ENCODE measurements at regions not wholly inside any gene's neighbourhood (a gene's known extent, or its start where the extent isn't known, plus 50 kb on each side); places are given as distances from the start of the nearest gene placed in this dataset.

DNA sequence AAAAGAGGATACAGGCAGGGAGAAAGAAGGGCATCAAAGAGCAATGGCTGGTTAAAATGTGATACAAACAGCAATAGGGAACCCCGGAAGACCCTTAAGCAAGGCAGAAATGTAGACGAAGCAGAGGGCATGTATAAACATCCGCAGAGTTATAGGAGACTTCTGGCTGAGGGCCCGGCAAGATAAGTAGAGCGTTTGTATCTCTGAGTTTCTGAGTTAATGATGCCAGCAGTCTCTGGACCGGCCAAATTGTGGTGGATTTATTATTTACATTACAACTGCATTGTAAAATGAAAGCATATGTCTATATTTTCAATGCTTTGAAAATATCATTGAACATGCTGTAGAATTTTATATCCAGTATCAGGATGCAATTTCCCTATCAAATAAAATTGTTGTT lies 148.0 kb upstream of the KCTD1 start:
- Mint-ChIP-seq H3K4me3 (ENCODE audit: low read depth, unreplicated experiment) (no peak overlapping the region), H3K36me3 (ENCODE audit: insufficient read depth, unreplicated experiment) (no peaks in the 10 kb centered on the region), H3K4me1 (ENCODE audit: low read depth, unreplicated experiment) (no peaks in the 10 kb centered on the region), H3K9me3 (ENCODE audit: low read depth, unreplicated experiment) (peaks cover 3% of the 10 kb centered on the region), H3K27me3 (ENCODE audit: unreplicated experiment) (peaks cover 6% of the 10 kb centered on the region), H3K27ac (ENCODE audit: unreplicated experiment) (no peak overlapping the region)
- intact Hi-C loops (cut with micrococcal nuclease; ENCODE audit: unreplicated experiment): no loop called here
- CTCF ChIA-PET: no interaction called here
- no peak for DNase-seq
- no TSS peak for BruUV-seq (replicated peaks)
- TF ChIP-seq, protein P1, sequence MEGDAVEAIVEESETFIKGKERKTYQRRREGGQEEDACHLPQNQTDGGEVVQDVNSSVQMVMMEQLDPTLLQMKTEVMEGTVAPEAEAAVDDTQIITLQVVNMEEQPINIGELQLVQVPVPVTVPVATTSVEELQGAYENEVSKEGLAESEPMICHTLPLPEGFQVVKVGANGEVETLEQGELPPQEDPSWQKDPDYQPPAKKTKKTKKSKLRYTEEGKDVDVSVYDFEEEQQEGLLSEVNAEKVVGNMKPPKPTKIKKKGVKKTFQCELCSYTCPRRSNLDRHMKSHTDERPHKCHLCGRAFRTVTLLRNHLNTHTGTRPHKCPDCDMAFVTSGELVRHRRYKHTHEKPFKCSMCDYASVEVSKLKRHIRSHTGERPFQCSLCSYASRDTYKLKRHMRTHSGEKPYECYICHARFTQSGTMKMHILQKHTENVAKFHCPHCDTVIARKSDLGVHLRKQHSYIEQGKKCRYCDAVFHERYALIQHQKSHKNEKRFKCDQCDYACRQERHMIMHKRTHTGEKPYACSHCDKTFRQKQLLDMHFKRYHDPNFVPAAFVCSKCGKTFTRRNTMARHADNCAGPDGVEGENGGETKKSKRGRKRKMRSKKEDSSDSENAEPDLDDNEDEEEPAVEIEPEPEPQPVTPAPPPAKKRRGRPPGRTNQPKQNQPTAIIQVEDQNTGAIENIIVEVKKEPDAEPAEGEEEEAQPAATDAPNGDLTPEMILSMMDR (IDR thresholded peaks at IDR 0.05; ENCODE audit: unreplicated experiment): no peak

DNA sequence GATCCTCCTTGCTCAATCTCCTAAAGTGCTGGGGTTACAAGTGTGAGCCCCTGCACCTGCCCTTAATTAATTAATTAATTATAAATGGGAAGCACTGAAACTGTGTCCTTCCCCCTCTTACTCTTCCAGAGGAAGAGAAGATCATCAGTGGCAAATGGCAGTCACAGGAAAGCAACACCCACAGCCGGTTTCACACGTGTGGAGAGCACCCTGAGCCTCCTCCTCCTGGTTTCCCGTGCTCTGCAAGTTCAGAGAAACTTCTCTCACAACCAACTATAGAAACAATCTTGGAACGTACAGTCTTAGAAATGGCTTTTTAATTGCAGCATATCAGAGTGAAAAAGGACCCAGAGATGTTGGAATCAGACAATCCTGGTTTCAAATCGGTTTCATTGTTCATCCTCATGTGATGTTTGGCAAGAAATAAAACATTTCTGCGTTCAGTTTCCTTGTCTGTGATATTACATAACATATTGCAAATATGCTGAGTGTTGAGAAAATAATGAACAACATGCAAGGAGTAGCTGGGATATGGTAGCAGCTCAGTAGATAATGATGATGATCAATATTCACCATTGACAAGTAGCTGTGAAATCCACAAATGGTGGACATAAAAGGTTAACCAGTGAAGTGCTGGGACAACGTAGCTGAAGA lies 141.0 kb upstream of the KCTD1 start:
- H3K27ac Mint-ChIP-seq (ENCODE audit: unreplicated experiment): no peak overlapping the region
- no peak overlapping the region for H3K4me3 Mint-ChIP-seq (ENCODE audit: low read depth, unreplicated experiment)
- intact Hi-C loops (cut with micrococcal nuclease; ENCODE audit: unreplicated experiment): no loop called here
- TF ChIP-seq, protein P1 (IDR thresholded peaks at IDR 0.05; ENCODE audit: unreplicated experiment): no peak
- H3K36me3 Mint-ChIP-seq (ENCODE audit: insufficient read depth, unreplicated experiment): no peaks in the 10 kb centered on the region
- peaks cover 11% of the 10 kb centered on the region for H3K27me3 Mint-ChIP-seq (ENCODE audit: unreplicated experiment)
- no TSS peak for BruUV-seq (replicated peaks)
- peaks cover 5% of the 10 kb centered on the region for H3K9me3 Mint-ChIP-seq (ENCODE audit: low read depth, unreplicated experiment)
- no peaks in the 10 kb centered on the region for H3K4me1 Mint-ChIP-seq (ENCODE audit: low read depth, unreplicated experiment)
- CTCF ChIA-PET: no interaction called here
- DNase-seq: no peak

DNA sequence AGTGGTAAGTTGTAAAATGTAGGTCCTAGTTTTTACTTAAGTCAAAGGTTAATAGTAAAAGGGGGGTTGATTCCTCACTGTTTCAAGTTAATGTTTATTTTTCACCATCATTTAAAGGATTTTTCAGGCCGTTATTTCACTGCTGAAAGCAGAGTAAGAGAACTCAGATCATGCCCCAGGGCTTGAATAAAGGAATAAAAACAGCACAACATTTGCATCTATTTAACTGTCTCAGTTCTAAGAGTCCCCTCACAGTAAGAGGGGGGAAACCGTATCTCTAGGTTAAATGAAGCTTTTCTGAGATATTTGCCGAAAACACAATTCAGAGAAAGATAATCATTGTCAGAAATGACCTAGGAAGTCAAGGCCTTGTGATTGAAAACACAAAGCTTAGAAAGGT lies 138.2 kb upstream of the KCTD1 start:
- no peaks in the 10 kb centered on the region for H3K36me3 Mint-ChIP-seq (ENCODE audit: insufficient read depth, unreplicated experiment)
- H3K4me3 Mint-ChIP-seq (ENCODE audit: low read depth, unreplicated experiment): no peak overlapping the region
- peaks cover 4% of the 10 kb centered on the region for H3K9me3 Mint-ChIP-seq (ENCODE audit: low read depth, unreplicated experiment)
- intact Hi-C loops (cut with micrococcal nuclease; ENCODE audit: unreplicated experiment): no loop called here
- CTCF ChIA-PET: no interaction called here
- no TSS peak for BruUV-seq (replicated peaks)
- TF ChIP-seq, protein P1 (IDR thresholded peaks at IDR 0.05; ENCODE audit: unreplicated experiment): no peak
- no peak overlapping the region for H3K27ac Mint-ChIP-seq (ENCODE audit: unreplicated experiment)
- peaks cover 20% of the 10 kb centered on the region for H3K27me3 Mint-ChIP-seq (ENCODE audit: unreplicated experiment)
- DNase-seq: no peak
- no peaks in the 10 kb centered on the region for H3K4me1 Mint-ChIP-seq (ENCODE audit: low read depth, unreplicated experiment)

DNA sequence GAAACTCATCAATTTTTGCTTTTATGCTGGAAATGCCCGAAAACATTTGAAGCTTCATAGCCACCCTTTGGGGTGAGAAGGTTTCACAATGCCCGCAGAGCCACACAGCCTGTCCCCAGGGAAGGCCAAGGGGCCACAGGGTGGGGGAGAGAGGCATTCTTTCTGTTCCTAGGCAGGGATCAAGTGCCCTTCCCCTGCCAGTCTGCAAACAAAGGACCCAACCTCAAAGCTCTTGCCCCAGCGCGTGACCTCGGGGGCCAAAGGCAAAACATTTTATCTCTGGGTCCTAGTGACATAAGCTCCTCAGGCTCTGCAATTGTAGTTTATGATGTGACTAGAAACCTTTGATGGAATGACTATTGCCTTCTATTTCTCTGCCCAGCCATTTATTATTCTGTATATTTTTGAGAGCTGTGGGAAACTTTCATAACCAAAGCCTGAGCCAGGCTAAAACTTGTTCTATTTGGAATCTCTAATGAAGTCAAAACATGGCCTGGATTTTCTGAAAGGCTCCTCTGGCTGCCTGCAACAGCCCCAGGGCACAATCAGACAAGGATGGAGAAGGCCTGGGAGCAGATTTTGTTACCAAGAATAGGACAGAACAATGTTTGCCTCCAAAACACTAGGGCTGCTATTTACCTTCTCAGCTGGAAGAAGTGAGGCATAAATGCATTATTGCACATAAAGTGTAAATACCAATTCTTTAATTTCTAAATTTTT lies 137.2 kb upstream of the KCTD1 start:
- intact Hi-C loops (cut with micrococcal nuclease; ENCODE audit: unreplicated experiment): no loop called here

More for the DNA sequence above, 137.2 kb upstream of the KCTD1 start:
- Mint-ChIP-seq H3K27me3 (ENCODE audit: unreplicated experiment) (peaks cover 14% of the 10 kb centered on the region), H3K27ac (ENCODE audit: unreplicated experiment) (no peak overlapping the region), H3K36me3 (ENCODE audit: insufficient read depth, unreplicated experiment) (no peaks in the 10 kb centered on the region), H3K4me3 (ENCODE audit: low read depth, unreplicated experiment) (no peak overlapping the region), H3K4me1 (ENCODE audit: low read depth, unreplicated experiment) (no peaks in the 10 kb centered on the region), H3K9me3 (ENCODE audit: low read depth, unreplicated experiment) (no peaks in the 10 kb centered on the region)
- CTCF ChIA-PET: interaction anchor here (0.6 kb wide), 1 partner anchor 121 kb away, joined by 3 read pairs; no protein-coding TSS in a partner anchor
- BruUV-seq (replicated peaks): no TSS peak
- no peak for DNase-seq
- TF ChIP-seq, protein P1 (IDR thresholded peaks at IDR 0.05; ENCODE audit: unreplicated experiment): no peak
